Stimulated activated CD4-positive, alpha-beta T cell treated with anti-CD3 and anti-CD28 coated beads, Interleukin-1b, Interleukin-23, amount 100 ng/mL, for 1 hour (primary cell): ENCODE measurements at regions not wholly inside any gene's neighbourhood (a gene's known extent, or its start where the extent isn't known, plus 50 kb on each side); places are given as distances from the start of the nearest gene placed in this dataset.

Source experiments
- DNase-seq, 2 donors: peaks; one replicate each; pipeline ENCODE4 v3.0.0-alpha.2; 2020; ENCODE audit warnings: low read depth in 2 of 2

DNA sequence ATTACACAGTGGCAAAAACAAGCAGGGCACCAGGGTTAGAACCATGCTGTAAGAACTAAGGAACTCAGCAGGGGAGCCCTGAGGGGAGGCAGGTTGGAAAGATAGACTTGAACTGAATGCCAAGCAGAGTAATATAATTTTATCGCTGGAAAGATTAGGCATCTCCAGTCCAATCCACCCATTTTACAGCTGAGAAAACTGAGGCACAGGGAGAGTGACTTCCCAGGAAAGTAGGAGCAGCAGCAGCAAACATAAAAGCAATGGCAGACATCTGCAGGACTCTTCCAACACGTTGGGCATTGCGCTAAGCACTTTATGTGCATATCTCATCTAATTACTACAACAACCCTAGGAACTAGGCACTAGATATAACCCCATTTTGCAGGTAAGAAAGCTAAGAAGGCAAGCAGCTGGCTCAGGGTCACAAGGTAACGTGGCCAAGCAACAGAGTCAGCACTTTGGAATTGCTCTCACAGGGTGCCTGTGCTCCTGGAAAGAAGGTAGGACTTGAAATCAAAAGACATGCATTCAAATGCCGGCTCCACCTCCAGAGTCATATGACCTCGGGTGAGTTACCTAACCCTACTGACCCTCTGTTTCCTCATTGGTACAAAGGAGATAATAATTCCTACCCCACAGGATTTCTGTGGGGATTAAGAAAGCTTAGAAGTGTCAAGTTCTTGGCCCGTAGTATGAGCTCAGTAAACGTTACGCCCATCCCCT is 215.3 kb downstream of the BARX2 start:
- DNase-seq = no peak

- DNase-seq = no peak
Observed at GRCh38 chr11:129591527-129591926, 215.9 kb downstream of the BARX2 start.

- no peak for DNase-seq
Observed at GRCh38 chr11:129592191-129592590, 216.5 kb downstream of the BARX2 start.

- no peak for DNase-seq
Observed at GRCh38 chr11:129593098-129593497, 217.4 kb downstream of the BARX2 start.

DNA sequence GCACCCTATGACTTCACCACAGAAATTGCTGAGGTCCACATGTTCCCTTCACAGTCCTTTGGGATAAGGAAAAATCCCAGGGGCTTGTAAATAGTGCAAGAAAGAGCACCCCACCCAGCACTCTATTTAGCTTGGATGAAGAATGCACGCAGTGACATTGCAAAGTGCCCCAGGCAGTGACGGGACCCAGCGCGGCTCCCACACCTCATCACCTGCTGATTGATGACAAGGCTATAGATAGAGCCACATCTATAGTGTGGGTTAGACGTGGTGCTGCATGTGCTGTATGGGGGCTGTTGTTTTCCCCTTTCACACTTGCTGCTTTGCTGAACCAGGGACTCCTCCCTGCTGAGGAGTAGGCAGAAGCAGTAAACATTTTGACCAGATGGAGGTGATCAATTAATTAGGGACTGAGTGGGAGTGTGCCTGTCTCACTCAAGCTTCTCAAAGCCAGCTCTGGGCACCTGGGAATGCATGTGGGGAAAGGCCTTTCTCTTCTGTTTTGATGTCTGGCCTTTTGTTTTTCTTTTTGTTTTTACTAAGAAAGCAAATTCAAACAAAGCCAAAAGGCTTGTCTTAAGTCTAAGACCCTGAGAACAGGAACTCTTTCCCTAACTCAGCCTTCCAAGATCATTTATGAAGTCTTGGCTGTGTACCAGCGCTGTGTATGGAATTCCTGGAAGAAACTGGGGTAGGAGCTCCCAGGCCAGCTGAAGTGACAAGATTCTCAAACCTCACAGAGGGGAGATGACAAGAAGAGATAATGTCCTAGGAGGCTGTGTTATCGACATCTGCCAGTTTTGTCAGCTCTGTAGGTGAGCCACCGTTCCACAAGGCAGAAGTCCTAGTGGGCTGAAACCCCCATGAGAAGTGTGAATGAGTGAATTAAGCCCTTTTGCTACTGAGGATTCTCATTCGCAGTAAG is 219.7 kb downstream of the BARX2 start:
- DNase-seq = no peak

DNA sequence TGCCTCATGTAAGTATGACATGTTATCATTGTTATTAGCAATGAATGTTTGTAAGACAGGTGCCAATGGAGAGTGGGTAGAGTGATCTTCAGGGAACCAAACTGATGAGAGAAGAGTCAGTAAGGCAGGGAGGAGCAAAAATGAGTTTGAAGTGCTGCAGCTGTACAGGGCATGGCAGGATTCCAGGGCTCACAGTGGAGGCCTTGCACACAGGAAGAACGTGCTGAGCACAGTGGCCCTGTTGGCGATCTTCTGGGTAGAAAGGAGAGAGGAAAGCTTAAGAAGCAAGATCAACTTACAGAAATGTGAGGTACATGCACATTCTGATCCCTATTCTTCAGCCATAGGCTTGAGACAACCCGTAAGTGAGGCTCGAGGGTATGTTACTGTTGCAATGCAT is 219.3 kb upstream of the TMEM45B start:
- no peak for DNase-seq

- DNase-seq = no peak
Observed at GRCh38 chr11:129598378-129598777, 217.3 kb upstream of the TMEM45B start.

- no peak for DNase-seq
Observed at GRCh38 chr11:129605815-129606214, 209.8 kb upstream of the TMEM45B start.

- DNase-seq = no peak
Observed at GRCh38 chr11:129608711-129609110, 206.9 kb upstream of the TMEM45B start.

DNA sequence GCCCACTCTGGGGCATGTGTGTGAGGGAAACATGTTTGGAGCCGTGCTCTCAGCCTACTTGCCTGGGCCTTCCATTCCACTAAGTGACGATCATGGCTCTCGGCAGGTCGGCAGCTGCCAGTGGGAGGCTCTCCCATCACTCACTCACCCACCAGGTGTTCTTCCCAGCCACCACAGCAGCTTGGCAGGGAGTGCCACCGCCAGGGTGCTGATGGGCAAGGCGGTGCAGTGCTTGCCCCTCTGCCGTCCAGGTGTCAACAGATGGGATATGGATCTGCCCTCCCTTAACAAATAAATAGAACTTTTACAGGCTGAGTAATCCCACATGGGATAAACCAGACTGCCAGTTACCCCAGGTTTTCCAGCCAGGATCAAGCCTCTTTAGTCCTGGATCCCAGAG is 205.5 kb upstream of the TMEM45B start:
- DNase-seq = no peak

GRCh38 chr11:129610545-129610944 is 205.1 kb upstream of the TMEM45B start:
- DNase-seq = no peak

DNA sequence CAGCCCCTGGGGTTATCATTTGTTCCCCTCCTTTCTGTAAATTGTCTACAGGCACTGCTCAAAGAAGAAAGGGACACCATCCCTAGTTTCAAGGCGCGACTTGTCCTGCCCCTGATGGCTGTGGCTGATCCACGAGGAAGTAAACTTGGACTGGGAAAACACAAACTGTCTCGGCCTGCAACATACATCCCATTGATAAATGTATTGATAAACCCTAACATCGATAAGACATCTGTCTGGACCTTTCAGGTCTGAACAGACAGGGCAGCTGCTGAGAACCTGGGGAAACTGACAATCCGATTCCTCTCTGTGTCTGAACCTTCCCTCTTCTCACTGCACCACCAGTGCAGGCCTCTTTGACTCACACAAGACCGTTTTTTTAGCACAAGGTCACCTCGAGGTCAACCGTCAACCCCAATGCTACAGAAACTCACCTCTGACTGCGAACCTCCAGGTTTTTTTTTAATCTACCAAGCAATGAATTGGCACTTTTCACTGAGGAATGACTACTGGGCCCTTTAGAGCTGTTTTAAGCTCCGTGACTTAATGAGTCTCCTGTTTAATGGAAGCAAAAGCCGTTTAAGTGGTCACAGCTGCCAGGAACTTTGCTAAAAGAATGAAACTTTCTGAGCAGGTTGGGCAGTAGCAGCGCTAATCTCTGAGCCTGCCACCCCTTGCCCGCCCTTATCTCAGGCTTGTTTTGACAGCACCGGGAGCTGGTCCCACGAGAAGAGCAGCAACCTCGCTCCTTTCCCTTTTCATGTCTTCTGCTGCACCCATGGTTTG is 203.8 kb upstream of the TMEM45B start:
- DNase-seq = no peak

DNA sequence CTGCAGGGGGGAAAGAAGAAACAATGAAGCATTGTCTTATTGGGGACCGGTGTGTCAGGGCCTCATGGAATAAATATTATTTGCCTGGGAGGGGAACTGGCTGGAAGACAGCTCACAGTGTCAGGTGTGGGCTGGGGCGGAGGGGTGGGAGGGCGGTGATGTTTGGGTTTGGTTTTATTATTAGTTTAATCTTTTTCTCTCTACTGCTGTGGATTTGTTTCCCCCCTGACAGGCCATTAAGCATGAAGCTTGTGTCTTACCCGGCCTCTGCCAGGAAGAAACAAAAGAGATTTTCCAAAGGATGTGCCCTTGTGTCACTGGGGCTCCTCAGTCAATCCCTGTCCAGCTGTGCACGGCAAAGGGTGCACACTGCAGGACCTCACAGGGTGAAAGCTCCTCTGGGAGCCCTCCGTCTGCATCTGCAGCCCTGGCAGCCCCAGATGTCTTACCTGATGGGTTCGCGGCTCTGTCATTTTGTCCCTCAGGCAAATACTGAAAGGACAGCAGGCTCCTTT is 203.1 kb upstream of the TMEM45B start:
- DNase-seq = no peak

DNA sequence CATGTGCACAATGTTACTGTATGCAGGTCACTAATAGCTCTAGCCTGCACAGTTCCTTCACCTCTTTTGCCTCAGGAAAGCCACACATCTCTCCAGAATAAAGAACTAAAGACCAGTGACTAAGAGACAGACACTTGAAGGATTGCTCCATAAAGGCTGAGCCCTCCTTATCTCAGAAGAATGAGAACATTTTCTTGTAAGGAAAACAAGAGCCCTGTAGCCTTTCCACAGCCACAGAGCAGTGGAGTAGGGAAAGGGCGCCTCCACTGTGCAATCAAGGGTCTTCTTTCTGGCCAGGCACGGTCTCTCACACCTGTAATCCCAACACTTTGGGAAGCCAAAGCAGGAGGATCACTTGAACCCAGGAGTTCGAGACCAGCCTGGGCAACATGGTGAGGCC is 202.6 kb upstream of the TMEM45B start:
- DNase-seq = no peak

DNA sequence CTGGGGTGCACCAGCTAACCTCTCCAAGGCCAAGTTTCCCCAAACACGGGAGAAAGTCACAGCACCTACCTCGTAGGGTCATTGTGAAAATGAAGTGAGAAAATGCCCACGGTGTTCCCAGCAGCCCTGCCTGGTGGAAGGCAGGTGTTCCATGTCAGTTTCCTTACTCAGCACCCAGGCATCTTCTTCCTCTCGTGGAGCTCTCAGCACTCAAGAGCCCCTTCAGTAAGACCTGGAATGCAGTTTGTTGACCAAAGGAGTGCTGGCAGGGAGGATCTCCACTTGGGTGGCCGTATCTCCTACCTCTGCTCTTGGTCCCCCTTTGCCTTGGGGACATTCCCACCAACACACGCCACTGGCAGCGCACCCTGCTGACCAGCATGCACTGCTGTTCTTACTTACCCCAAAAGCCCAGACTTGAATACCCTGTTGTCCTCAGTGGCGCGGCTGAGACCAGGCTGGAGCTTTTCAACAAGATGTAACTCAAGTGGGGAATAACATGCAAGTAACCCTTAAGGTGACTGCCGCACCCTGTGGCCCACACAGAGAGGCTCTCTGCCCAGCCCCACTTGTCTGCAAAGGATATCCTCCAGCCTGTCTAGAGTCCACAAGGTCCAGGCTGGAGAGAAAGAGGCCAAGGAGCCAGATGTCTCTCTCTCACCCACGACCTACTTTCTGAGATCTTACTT is 201.2 kb upstream of the TMEM45B start:
- DNase-seq = no peak

- DNase-seq = no peak
Observed at GRCh38 chr11:129618046-129618569, 197.5 kb upstream of the TMEM45B start.

DNA sequence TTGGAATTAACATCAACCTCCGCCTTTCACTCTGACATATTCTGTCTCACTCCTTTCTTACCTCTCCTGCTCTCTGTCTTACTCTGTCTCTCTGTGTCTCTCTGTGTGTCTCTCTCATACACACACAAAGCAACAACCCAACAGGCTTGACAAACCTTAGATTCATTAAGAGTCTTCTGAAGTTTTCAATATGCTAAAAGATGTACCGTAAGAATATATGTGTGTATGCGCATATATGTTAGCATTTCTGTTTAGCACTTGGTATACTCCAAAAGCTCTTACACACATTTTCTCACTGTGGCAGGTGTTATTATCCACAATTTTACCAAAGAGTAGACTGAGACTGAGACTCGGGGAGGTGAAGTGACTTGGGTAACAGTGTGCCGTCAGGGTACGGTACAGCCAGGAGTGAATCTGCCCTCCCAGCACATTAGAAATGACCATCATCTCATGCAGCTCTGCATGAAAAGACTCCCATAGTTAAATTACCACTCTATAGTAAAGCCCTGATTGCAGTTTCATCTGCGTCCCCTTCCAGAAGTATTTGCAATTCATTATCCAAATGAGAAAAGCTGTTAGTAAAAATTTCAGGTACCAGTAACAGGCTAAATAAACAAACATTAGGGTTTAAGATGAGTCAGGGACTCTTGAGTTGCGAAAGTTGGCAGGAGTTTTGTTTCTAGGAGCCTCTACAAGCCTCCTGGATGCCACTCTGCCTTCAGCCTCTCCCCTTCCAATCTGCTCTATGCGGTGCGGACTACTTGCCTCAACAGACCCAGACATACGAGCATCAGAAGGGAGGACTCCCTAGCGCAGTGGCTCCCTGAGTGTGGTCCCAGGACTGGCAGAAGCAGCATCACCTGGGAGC is 195.2 kb upstream of the TMEM45B start:
- DNase-seq = no peak

DNA sequence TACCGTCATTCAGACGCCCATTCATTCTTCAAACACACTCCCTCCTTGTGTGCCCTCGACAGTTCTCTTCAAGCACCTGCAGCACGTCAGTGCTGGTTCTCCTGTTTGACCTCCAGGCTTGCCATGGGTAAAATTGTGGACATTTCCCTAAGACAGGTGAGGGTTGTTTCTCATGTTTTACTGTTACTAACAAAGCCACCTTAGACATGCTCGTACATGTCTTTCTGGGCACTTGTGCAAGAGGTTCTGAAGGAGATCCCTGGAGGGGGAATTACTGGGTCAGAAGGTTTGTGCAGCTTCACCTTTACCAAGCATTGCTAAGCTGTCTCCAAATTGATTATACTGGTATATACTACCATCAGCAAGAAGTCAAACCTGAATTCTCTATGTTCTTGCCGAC is 189.7 kb upstream of the TMEM45B start:
- DNase-seq = no peak

- DNase-seq = no peak
Observed at GRCh38 chr11:129631201-129631600, 184.4 kb upstream of the TMEM45B start.

- DNase-seq = no peak
Observed at GRCh38 chr11:129636926-129637325, 178.7 kb upstream of the TMEM45B start.
